ENCODE measurements at regions not wholly inside any gene's neighbourhood (a gene's known extent, or its start where the extent isn't known, plus 50 kb on each side); places are given as distances from the start of the nearest gene placed in this dataset.

DNA sequence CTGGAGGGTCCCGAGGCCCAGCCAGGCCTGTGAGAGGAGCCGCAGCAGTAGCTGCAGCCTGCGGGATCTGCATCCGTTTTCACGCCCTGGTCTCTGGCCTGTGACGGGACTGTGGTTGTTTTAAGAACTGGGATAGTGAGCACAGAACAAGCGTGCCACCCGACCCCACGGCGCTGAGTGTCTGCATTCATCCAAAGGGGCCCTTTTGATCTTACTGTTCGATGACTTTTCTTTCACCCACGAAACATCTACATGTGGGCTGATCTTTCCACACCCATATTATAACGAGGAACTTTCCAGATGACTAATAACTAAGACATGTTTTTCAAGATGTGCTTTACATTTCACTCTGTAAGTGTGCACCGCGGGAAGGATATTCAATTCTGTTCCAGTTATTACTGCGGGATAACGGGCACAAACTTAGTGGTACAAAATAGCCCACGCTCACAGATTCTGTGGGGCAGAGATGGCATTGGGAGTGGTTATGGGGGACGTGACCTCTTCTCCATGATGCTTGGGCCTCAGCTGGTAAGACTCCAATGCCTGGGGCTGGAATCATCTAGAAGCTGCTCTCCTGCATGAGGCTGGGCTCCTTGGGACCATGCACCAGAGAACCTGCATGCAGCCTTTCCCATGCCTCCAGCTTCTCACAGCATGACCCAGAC lies 165.0 kb downstream of the SYK start:
- TF ChIP-seq, protein P1, sequence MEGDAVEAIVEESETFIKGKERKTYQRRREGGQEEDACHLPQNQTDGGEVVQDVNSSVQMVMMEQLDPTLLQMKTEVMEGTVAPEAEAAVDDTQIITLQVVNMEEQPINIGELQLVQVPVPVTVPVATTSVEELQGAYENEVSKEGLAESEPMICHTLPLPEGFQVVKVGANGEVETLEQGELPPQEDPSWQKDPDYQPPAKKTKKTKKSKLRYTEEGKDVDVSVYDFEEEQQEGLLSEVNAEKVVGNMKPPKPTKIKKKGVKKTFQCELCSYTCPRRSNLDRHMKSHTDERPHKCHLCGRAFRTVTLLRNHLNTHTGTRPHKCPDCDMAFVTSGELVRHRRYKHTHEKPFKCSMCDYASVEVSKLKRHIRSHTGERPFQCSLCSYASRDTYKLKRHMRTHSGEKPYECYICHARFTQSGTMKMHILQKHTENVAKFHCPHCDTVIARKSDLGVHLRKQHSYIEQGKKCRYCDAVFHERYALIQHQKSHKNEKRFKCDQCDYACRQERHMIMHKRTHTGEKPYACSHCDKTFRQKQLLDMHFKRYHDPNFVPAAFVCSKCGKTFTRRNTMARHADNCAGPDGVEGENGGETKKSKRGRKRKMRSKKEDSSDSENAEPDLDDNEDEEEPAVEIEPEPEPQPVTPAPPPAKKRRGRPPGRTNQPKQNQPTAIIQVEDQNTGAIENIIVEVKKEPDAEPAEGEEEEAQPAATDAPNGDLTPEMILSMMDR (IDR thresholded peaks at IDR 0.05): no peak
- no peak for TF ChIP-seq REST (IDR thresholded peaks at IDR 0.05; ENCODE audit: insufficient read depth in 1 of 2, low read depth in 2 of 2, low read length in 1 of 2)
